GM19438 (cell line): ENCODE measurements at regions not wholly inside any gene's neighbourhood (a gene's known extent, or its start where the extent isn't known, plus 50 kb on each side); places are given as distances from the start of the nearest gene placed in this dataset.
"Not testable (repeated sequence)": the region's sequence is repeated elsewhere in the genome, so short reads cannot be mapped to it uniquely, and the experiment has no call there.

Source experiments
- ATAC-seq: cut with Tn5 transposase; IDR thresholded peaks from one replicate; pipeline ENCODE4 v1.9.1; 2021; ENCODE audit warnings: low read depth; ENCODE audit not compliant: unreplicated experiment

GRCh38 chr13:97520061-97520460, 86.1 kb downstream of the RAP2A start:
- ATAC-seq: no peak

- no peak for ATAC-seq
Measured at GRCh38 chr13:97520866-97521265, 86.9 kb downstream of the RAP2A start.

- no peak for ATAC-seq
Measured at GRCh38 chr13:97521726-97522125, 87.8 kb downstream of the RAP2A start.

GRCh38 chr13:97522243-97522642, 88.3 kb downstream of the RAP2A start:
- no peak for ATAC-seq

GRCh38 chr13:97526556-97526955, 92.6 kb downstream of the RAP2A start:
- ATAC-seq: no peak

- ATAC-seq: no peak
Measured at GRCh38 chr13:97528518-97528917, 94.5 kb downstream of the RAP2A start.

- no peak for ATAC-seq
Measured at GRCh38 chr13:97534540-97534939, 100.6 kb downstream of the RAP2A start.

- ATAC-seq: no peak
Measured at GRCh38 chr13:97535614-97536013, 101.6 kb downstream of the RAP2A start.

- peak; percentile 80 for ATAC-seq
Measured at GRCh38 chr13:97537110-97537509, 103.1 kb downstream of the RAP2A start.

GRCh38 chr13:97538203-97538602, 104.2 kb downstream of the RAP2A start:
- no peak for ATAC-seq

- no peak for ATAC-seq
Measured at GRCh38 chr13:97539651-97540610, 106.0 kb downstream of the RAP2A start.

- ATAC-seq: no peak
Measured at GRCh38 chr13:97540696-97541095, 106.7 kb downstream of the RAP2A start.

GRCh38 chr13:97542102-97542685, 108.2 kb downstream of the RAP2A start:
- ATAC-seq: no peak

- no peak for ATAC-seq
Measured at GRCh38 chr13:97544031-97544765, 110.2 kb downstream of the RAP2A start.

GRCh38 chr13:97544971-97545499, 111.1 kb downstream of the RAP2A start:
- not testable (repeated sequence) for ATAC-seq

GRCh38 chr13:97548138-97548537, 114.2 kb downstream of the RAP2A start:
- ATAC-seq: peak; percentile 63

GRCh38 chr13:97548711-97549110, 114.7 kb downstream of the RAP2A start:
- ATAC-seq: no peak

GRCh38 chr13:97549201-97549600, 115.2 kb downstream of the RAP2A start:
- ATAC-seq: no peak

- ATAC-seq: no peak
Measured at GRCh38 chr13:97554496-97554895, 120.5 kb downstream of the RAP2A start.

- ATAC-seq: no peak
Measured at GRCh38 chr13:97555034-97555433, 121.1 kb downstream of the RAP2A start.

- ATAC-seq: no peak
Measured at GRCh38 chr13:97559030-97559429, 125.1 kb downstream of the RAP2A start.
